Epithelial cell of prostate (primary cell): ENCODE measurements at regions not wholly inside any gene's neighbourhood (a gene's known extent, or its start where the extent isn't known, plus 50 kb on each side); places are given as distances from the start of the nearest gene placed in this dataset.
"Not testable (repeated sequence)": the region's sequence is repeated elsewhere in the genome, so short reads cannot be mapped to it uniquely, and the experiment has no call there.

Experiments used
- DNase-seq: peaks from one replicate; pipeline ENCODE4 v3.0.0-alpha.2; 2011; ENCODE audit warnings: low read depth, low spot score
- H3K27ac ChIP-seq: fragments of 450-650 bp; 2 replicates; pipeline ENCODE4 v1.5.1; 2017; ENCODE audit warnings: mild to moderate bottlenecking

GRCh38 chr2:194925742-194926141 is 731.3 kb upstream of the SLC39A10 start:
- no peak for DNase-seq
- H3K27ac ChIP-seq: no peak overlapping the region

GRCh38 chr2:194917519-194917918 is 739.5 kb upstream of the SLC39A10 start:
- H3K27ac ChIP-seq: no peak overlapping the region
- DNase-seq: no peak

- no peak overlapping the region for H3K27ac ChIP-seq
- no peak for DNase-seq
These were observed 741.5 kb upstream of the SLC39A10 start for GRCh38 chr2:194915485-194915884.

- H3K27ac ChIP-seq: no peak overlapping the region
These were observed 749.5 kb upstream of the SLC39A10 start for GRCh38 chr2:194907569-194907968.

GRCh38 chr2:194896871-194897270 is 760.2 kb upstream of the SLC39A10 start:
- no peak overlapping the region for H3K27ac ChIP-seq
- DNase-seq: no peak

More at GRCh38 chr2:194907569-194907968, 749.5 kb upstream of the SLC39A10 start:
- DNase-seq: no peak

GRCh38 chr2:194883711-194884110 is 773.3 kb upstream of the SLC39A10 start:
- H3K27ac ChIP-seq: no peak overlapping the region
- no peak for DNase-seq

- DNase-seq: no peak
- H3K27ac ChIP-seq: no peak overlapping the region
These were observed 786.0 kb upstream of the SLC39A10 start for GRCh38 chr2:194870974-194871535.

GRCh38 chr2:194867328-194867727 is 789.7 kb upstream of the SLC39A10 start:
- peak; percentile 2 for DNase-seq
- H3K27ac ChIP-seq: no peak overlapping the region

GRCh38 chr2:194854941-194855340 is 802.1 kb upstream of the SLC39A10 start:
- DNase-seq: no peak
- H3K27ac ChIP-seq: no peak overlapping the region

- H3K27ac ChIP-seq: no peak overlapping the region
These were observed 814.2 kb upstream of the SLC39A10 start for GRCh38 chr2:194842871-194843270.

GRCh38 chr2:194834371-194834770 is 822.7 kb upstream of the SLC39A10 start:
- not testable (repeated sequence) for DNase-seq, H3K27ac ChIP-seq

More at GRCh38 chr2:194842871-194843270, 814.2 kb upstream of the SLC39A10 start:
- DNase-seq: no peak

GRCh38 chr2:194826241-194826640 is 830.8 kb upstream of the SLC39A10 start:
- no peak for DNase-seq
- no peak overlapping the region for H3K27ac ChIP-seq

- H3K27ac ChIP-seq: no peak overlapping the region
- DNase-seq: no peak
These were observed 832.6 kb upstream of the SLC39A10 start for GRCh38 chr2:194824450-194824849.

- peak overlapping the region; percentile 57 for H3K27ac ChIP-seq
- peak; percentile 12 for DNase-seq
These were observed 834.4 kb upstream of the SLC39A10 start for GRCh38 chr2:194822657-194823056.

- no peak for DNase-seq
- H3K27ac ChIP-seq: peak overlapping the region; percentile 57
These were observed 834.9 kb upstream of the SLC39A10 start for GRCh38 chr2:194822097-194822496.

GRCh38 chr2:194819367-194819766 is 837.7 kb upstream of the SLC39A10 start:
- H3K27ac ChIP-seq: no peak overlapping the region
- DNase-seq: no peak

GRCh38 chr2:194815475-194815874 is 841.6 kb upstream of the SLC39A10 start:
- H3K27ac ChIP-seq: no peak overlapping the region
- no peak for DNase-seq

GRCh38 chr2:194802589-194802988 is 854.4 kb upstream of the SLC39A10 start:
- H3K27ac ChIP-seq: no peak overlapping the region
- DNase-seq: no peak

- H3K27ac ChIP-seq, DNase-seq: not testable (repeated sequence)
These were observed 870.0 kb upstream of the SLC39A10 start for GRCh38 chr2:194787071-194787470.

GRCh38 chr2:194771394-194771793 is 885.6 kb upstream of the SLC39A10 start:
- not testable (repeated sequence) for H3K27ac ChIP-seq, DNase-seq

- no peak for DNase-seq
- H3K27ac ChIP-seq: no peak overlapping the region
These were observed 888.0 kb upstream of the SLC39A10 start for GRCh38 chr2:194769030-194769429.

- no peak for DNase-seq
- no peak overlapping the region for H3K27ac ChIP-seq
These were observed 891.3 kb upstream of the SLC39A10 start for GRCh38 chr2:194765723-194766122.
